ENCODE measurements at regions not wholly inside any gene's neighbourhood (a gene's known extent, or its start where the extent isn't known, plus 50 kb on each side); places are given as distances from the start of the nearest gene placed in this dataset.

GRCh38 chr1:240027059-240027462, 64.6 kb upstream of the FMN2 start:
- Histone ChIP-seq H3K27ac (no peak overlapping the region), H3K36me3 (ENCODE audit: insufficient read depth in 1 of 2, low read depth in 1 of 2) (no peaks in the 10 kb centered on the region), H3K4me1 (no peaks in the 10 kb centered on the region), H3K27me3 (ENCODE audit: insufficient read depth in 3 of 3, low read length in 2 of 3) (no peaks in the 10 kb centered on the region), H3K9me3 (no peaks in the 10 kb centered on the region), H3K4me3 (no peak overlapping the region)
- DNase-seq (no peak), ATAC-seq (no peak)
- 6 to 12% (median 7%) methylated on average over 5 of the region's 5 CpGs for WGBS, 3 donors
- intact Hi-C loops (cut with DNase I): no loop called here
- TF ChIP-seq, protein P1, sequence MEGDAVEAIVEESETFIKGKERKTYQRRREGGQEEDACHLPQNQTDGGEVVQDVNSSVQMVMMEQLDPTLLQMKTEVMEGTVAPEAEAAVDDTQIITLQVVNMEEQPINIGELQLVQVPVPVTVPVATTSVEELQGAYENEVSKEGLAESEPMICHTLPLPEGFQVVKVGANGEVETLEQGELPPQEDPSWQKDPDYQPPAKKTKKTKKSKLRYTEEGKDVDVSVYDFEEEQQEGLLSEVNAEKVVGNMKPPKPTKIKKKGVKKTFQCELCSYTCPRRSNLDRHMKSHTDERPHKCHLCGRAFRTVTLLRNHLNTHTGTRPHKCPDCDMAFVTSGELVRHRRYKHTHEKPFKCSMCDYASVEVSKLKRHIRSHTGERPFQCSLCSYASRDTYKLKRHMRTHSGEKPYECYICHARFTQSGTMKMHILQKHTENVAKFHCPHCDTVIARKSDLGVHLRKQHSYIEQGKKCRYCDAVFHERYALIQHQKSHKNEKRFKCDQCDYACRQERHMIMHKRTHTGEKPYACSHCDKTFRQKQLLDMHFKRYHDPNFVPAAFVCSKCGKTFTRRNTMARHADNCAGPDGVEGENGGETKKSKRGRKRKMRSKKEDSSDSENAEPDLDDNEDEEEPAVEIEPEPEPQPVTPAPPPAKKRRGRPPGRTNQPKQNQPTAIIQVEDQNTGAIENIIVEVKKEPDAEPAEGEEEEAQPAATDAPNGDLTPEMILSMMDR (IDR thresholded peaks at IDR 0.05): peak; percentile 49

DNA sequence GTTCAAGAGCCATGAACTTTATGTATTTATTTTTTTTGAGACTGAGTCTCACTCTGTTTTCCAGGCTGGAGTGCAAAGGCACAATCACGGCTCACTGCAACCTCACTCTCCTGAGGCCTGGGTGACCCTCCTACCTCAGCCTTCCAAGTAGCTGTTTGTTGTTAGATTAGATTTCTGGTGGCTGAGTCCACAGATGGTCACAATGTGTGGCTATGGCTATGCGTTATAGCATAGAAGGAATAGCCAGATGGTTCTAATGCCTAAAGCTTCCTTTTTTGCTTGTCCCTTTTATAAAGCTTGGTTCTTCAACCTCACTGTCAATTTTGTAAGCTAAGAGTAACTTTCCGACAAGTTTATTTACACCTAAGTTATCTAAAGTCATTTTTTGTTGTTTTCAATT, 62.3 kb upstream of the FMN2 start:
- H3K9me3 ChIP-seq: no peaks in the 10 kb centered on the region
- no peaks in the 10 kb centered on the region for H3K4me1 ChIP-seq
- H3K27ac ChIP-seq: no peak overlapping the region
- TF ChIP-seq, protein P1 (IDR thresholded peaks at IDR 0.05): no peak
- DNase-seq (no peak), ATAC-seq (no peak)
- no peak overlapping the region for H3K4me3 ChIP-seq
- no peaks in the 10 kb centered on the region for H3K27me3 ChIP-seq (ENCODE audit: insufficient read depth in 3 of 3, low read length in 2 of 3)
- WGBS, 3 donors: 56 to 60% (median 56%) methylated on average over 3 of the region's 3 CpGs
- intact Hi-C loops (cut with DNase I): no loop called here
- H3K36me3 ChIP-seq (ENCODE audit: insufficient read depth in 1 of 2, low read depth in 1 of 2): no peaks in the 10 kb centered on the region

DNA sequence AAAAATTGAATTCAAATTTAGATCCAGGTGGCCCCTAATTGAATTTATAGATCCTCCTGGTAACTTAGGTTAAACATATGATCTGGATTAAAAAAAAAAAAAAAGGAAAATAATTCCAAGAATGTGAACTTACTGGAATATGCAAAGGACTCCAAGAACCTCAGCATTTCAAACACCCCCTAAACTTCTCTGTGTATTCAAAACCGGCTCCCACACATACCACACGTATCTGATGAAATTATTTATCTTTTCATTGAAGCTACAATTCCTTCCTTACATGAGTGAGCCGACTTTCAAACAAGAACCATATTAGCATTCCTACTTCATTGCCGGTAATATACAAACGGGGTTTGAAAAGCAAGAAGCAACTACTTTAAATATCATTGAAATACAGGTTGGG, 61.4 kb upstream of the FMN2 start:
- intact Hi-C loops (cut with DNase I): no loop called here
- Histone ChIP-seq H3K4me3 (no peak overlapping the region), H3K9me3 (no peaks in the 10 kb centered on the region), H3K27ac (no peak overlapping the region), H3K36me3 (ENCODE audit: insufficient read depth in 1 of 2, low read depth in 1 of 2) (no peaks in the 10 kb centered on the region), H3K27me3 (ENCODE audit: insufficient read depth in 3 of 3, low read length in 2 of 3) (no peaks in the 10 kb centered on the region), H3K4me1 (no peaks in the 10 kb centered on the region)
- TF ChIP-seq, protein P1 (IDR thresholded peaks at IDR 0.05): no peak
- ATAC-seq (no peak), DNase-seq (no peak)
- 75 to 79% (median 78%) methylated on average over 5 of the region's 5 CpGs for WGBS, 3 donors

GRCh38 chr1:240031009-240031408, 60.7 kb upstream of the FMN2 start:
- ATAC-seq: no peak
- no peak overlapping the region for H3K4me3 ChIP-seq
- H3K27me3 ChIP-seq (ENCODE audit: insufficient read depth in 3 of 3, low read length in 2 of 3): no peaks in the 10 kb centered on the region
- no peak for DNase-seq
- TF ChIP-seq, protein P1 (IDR thresholded peaks at IDR 0.05): no peak
- no peaks in the 10 kb centered on the region for H3K9me3 ChIP-seq
- intact Hi-C loops (cut with DNase I): no loop called here
- no peaks in the 10 kb centered on the region for H3K4me1 ChIP-seq
- WGBS, 3 donors: 62 to 67% (median 65%) methylated on average over 5 of the region's 5 CpGs
- no peaks in the 10 kb centered on the region for H3K36me3 ChIP-seq (ENCODE audit: insufficient read depth in 1 of 2, low read depth in 1 of 2)
- H3K27ac ChIP-seq: no peak overlapping the region

GRCh38 chr1:240031414-240031813, 60.3 kb upstream of the FMN2 start:
- ATAC-seq (no peak), DNase-seq (no peak)
- TF ChIP-seq, protein P1 (IDR thresholded peaks at IDR 0.05): no peak
- no peaks in the 10 kb centered on the region for H3K9me3 ChIP-seq
- intact Hi-C loops (cut with DNase I): no loop called here
- no peak overlapping the region for H3K27ac ChIP-seq
- H3K36me3 ChIP-seq (ENCODE audit: insufficient read depth in 1 of 2, low read depth in 1 of 2): no peaks in the 10 kb centered on the region
- no peak overlapping the region for H3K4me3 ChIP-seq
- 72 to 78% (median 74%) methylated on average over 3 of the region's 3 CpGs for WGBS, 3 donors
- H3K27me3 ChIP-seq (ENCODE audit: insufficient read depth in 3 of 3, low read length in 2 of 3): no peaks in the 10 kb centered on the region
- no peaks in the 10 kb centered on the region for H3K4me1 ChIP-seq
